HEK293T (cell line): ENCODE measurements at regions not wholly inside any gene's neighbourhood (a gene's known extent, or its start where the extent isn't known, plus 50 kb on each side); places are given as distances from the start of the nearest gene placed in this dataset.

Experiments used
- ARNT ChIP-seq: fragments of 450-650 bp; IDR thresholded peaks from 2 replicates; pipeline ENCODE4 v1.6.1; 2017; ENCODE audit warnings: mild to moderate bottlenecking
- ELF4 ChIP-seq: fragments of 450-650 bp; IDR thresholded peaks from 2 replicates; pipeline ENCODE4 v1.6.1; 2017; ENCODE audit warnings: antibody characterized with exemption
- FOXA1 ChIP-seq: fragments of 450-650 bp; IDR thresholded peaks from 2 replicates; pipeline ENCODE4 v1.6.1; 2016; ENCODE audit warnings: mild to moderate bottlenecking
- FOXK2 ChIP-seq: fragments of 450-650 bp; IDR thresholded peaks from 2 replicates; pipeline ENCODE4 v1.6.1; 2016; ENCODE audit warnings: mild to moderate bottlenecking
- SP1 ChIP-seq: fragments of 450-650 bp; IDR thresholded peaks from 2 replicates; pipeline ENCODE4 v1.6.1; 2017
- TARDBP ChIP-seq: fragments of 450-650 bp; IDR thresholded peaks from 2 replicates; pipeline ENCODE4 v1.6.1; 2016
- ZNF384 ChIP-seq: fragments of 450-650 bp; IDR thresholded peaks from 2 replicates; pipeline ENCODE4 v1.6.1; 2016

DNA sequence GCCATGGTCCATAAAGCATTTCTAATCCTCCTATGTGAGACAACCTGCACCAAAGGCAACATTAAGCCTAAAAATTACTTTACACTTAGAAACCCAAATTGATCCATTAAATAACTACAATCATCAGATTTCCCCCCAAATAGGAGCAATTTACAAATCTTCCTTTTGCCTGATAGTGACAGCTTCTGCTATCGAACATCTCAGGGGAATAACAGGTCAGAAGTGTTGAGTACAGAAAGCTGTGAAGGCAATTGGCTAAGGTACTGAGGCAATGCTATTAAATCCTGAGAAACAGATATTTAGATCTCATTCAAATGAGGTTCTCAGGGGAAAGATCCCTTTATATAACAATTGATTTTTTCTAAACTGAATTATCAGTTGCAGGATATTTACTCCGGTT is 141.1 kb downstream of the PIK3R1 start:
- no peak for TF ChIP-seq FOXK2
- no peak for TF ChIP-seq SP1
- no peak for TF ChIP-seq ZNF384
- TF ChIP-seq ELF4, result no peak
- TF ChIP-seq TARDBP, result no peak
- TF ChIP-seq FOXA1, result no peak
- no peak for TF ChIP-seq ARNT
